IPS-18a (cell line): ENCODE measurements at regions not wholly inside any gene's neighbourhood (a gene's known extent, or its start where the extent isn't known, plus 50 kb on each side); places are given as distances from the start of the nearest gene placed in this dataset.

Source experiments
- H3K27ac ChIP-seq: one replicate; pipeline ENCODE4 v1.5.1; 2013; ENCODE audit warnings: low read length
- H3K27me3 ChIP-seq: one replicate; pipeline ENCODE4 v1.6.1; 2013; ENCODE audit warnings: mild to moderate bottlenecking, low read length; ENCODE audit not compliant: control insufficient read depth, insufficient read depth
- H3K36me3 ChIP-seq: one replicate; pipeline ENCODE4 v1.6.1; 2013; ENCODE audit warnings: low read depth, low read length; ENCODE audit not compliant: control insufficient read depth
- H3K4me1 ChIP-seq: one replicate; pipeline ENCODE4 v1.6.1; 2013; ENCODE audit warnings: low read depth, low read length; ENCODE audit not compliant: control insufficient read depth
- H3K4me3 ChIP-seq: one replicate; pipeline ENCODE4 v1.5.1; 2013; ENCODE audit warnings: low read length
- H3K9ac ChIP-seq: one replicate; pipeline ENCODE4 v1.6.1; 2013; ENCODE audit warnings: mild to moderate bottlenecking, low read length, moderate library complexity
- H3K9me3 ChIP-seq: one replicate; pipeline ENCODE4 v1.6.1; 2013; ENCODE audit warnings: low read depth, low read length; ENCODE audit not compliant: control insufficient read depth

GRCh38 chr15:70206668-70207067 lies 109.0 kb upstream of the TLE3 start:
- Histone ChIP-seq H3K27me3 (no peaks in the 10 kb centered on the region), H3K36me3 (no peaks in the 10 kb centered on the region), H3K27ac (no peak overlapping the region), H3K4me3 (no peak overlapping the region), H3K4me1 (no peaks in the 10 kb centered on the region), H3K9me3 (no peaks in the 10 kb centered on the region), H3K9ac (no peak overlapping the region)

GRCh38 chr15:70204652-70205051 lies 106.9 kb upstream of the TLE3 start:
- Histone ChIP-seq H3K36me3 (no peaks in the 10 kb centered on the region), H3K27ac (no peak overlapping the region), H3K27me3 (no peaks in the 10 kb centered on the region), H3K9ac (no peak overlapping the region), H3K9me3 (no peaks in the 10 kb centered on the region), H3K4me3 (no peak overlapping the region), H3K4me1 (no peaks in the 10 kb centered on the region)

- Histone ChIP-seq H3K27ac (no peak overlapping the region), H3K27me3 (no peaks in the 10 kb centered on the region), H3K4me1 (peaks cover 5% of the 10 kb centered on the region)
Measured at GRCh38 chr15:70203981-70204560, 106.4 kb upstream of the TLE3 start.

GRCh38 chr15:70202756-70203155 lies 105.0 kb upstream of the TLE3 start:
- Histone ChIP-seq H3K27ac (no peak overlapping the region), H3K4me1 (peaks cover 10% of the 10 kb centered on the region), H3K9ac (no peak overlapping the region), H3K4me3 (no peak overlapping the region), H3K36me3 (no peaks in the 10 kb centered on the region), H3K9me3 (no peaks in the 10 kb centered on the region), H3K27me3 (no peaks in the 10 kb centered on the region)

More at GRCh38 chr15:70203981-70204560, 106.4 kb upstream of the TLE3 start:
- no peak overlapping the region for H3K4me3 ChIP-seq
- no peaks in the 10 kb centered on the region for H3K9me3 ChIP-seq
- H3K36me3 ChIP-seq, result no peaks in the 10 kb centered on the region
- H3K9ac ChIP-seq, result no peak overlapping the region

GRCh38 chr15:70201425-70201775 lies 103.7 kb upstream of the TLE3 start:
- Histone ChIP-seq H3K4me1 (peaks cover 16% of the 10 kb centered on the region), H3K27ac (no peak overlapping the region), H3K36me3 (no peaks in the 10 kb centered on the region), H3K4me3 (no peak overlapping the region), H3K9ac (no peak overlapping the region), H3K27me3 (no peaks in the 10 kb centered on the region), H3K9me3 (no peaks in the 10 kb centered on the region)

- Histone ChIP-seq H3K4me3 (no peak overlapping the region), H3K27ac (no peak overlapping the region), H3K9me3 (no peaks in the 10 kb centered on the region), H3K4me1 (peaks cover 22% of the 10 kb centered on the region), H3K27me3 (no peaks in the 10 kb centered on the region), H3K9ac (no peak overlapping the region), H3K36me3 (no peaks in the 10 kb centered on the region)
Measured at GRCh38 chr15:70200511-70201424, 103.1 kb upstream of the TLE3 start.

GRCh38 chr15:70199540-70200410 lies 102.1 kb upstream of the TLE3 start:
- Histone ChIP-seq H3K9ac (no peak overlapping the region), H3K27ac (no peak overlapping the region), H3K9me3 (no peaks in the 10 kb centered on the region), H3K4me3 (no peak overlapping the region), H3K36me3 (no peaks in the 10 kb centered on the region), H3K4me1 (peaks cover 22% of the 10 kb centered on the region), H3K27me3 (no peaks in the 10 kb centered on the region)

- H3K4me1 ChIP-seq, result peaks cover 22% of the 10 kb centered on the region
- H3K9me3 ChIP-seq, result no peaks in the 10 kb centered on the region
- no peak overlapping the region for H3K9ac ChIP-seq
- no peak overlapping the region for H3K4me3 ChIP-seq
- H3K27me3 ChIP-seq, result no peaks in the 10 kb centered on the region
- H3K27ac ChIP-seq, result no peak overlapping the region
- H3K36me3 ChIP-seq, result no peaks in the 10 kb centered on the region
Measured at GRCh38 chr15:70199124-70199482, 101.4 kb upstream of the TLE3 start.

GRCh38 chr15:70198441-70199123 lies 100.9 kb upstream of the TLE3 start:
- Histone ChIP-seq H3K9ac (no peak overlapping the region), H3K9me3 (no peaks in the 10 kb centered on the region), H3K36me3 (no peaks in the 10 kb centered on the region), H3K4me1 (peaks cover 22% of the 10 kb centered on the region), H3K4me3 (no peak overlapping the region), H3K27ac (no peak overlapping the region), H3K27me3 (no peaks in the 10 kb centered on the region)

- H3K4me1 ChIP-seq, result peaks cover 22% of the 10 kb centered on the region
- H3K27me3 ChIP-seq, result no peaks in the 10 kb centered on the region
- no peaks in the 10 kb centered on the region for H3K9me3 ChIP-seq
- H3K9ac ChIP-seq, result no peak overlapping the region
- H3K4me3 ChIP-seq, result no peak overlapping the region
- H3K36me3 ChIP-seq, result no peaks in the 10 kb centered on the region
- no peak overlapping the region for H3K27ac ChIP-seq
Measured at GRCh38 chr15:70197945-70198361, 100.2 kb upstream of the TLE3 start.

GRCh38 chr15:70197318-70197944 lies 99.7 kb upstream of the TLE3 start:
- H3K27me3 ChIP-seq, result no peaks in the 10 kb centered on the region
- no peaks in the 10 kb centered on the region for H3K9me3 ChIP-seq
- H3K4me3 ChIP-seq, result no peak overlapping the region
- no peak overlapping the region for H3K9ac ChIP-seq
- H3K27ac ChIP-seq, result no peak overlapping the region
- peaks cover 22% of the 10 kb centered on the region for H3K4me1 ChIP-seq
- H3K36me3 ChIP-seq, result no peaks in the 10 kb centered on the region
